Subcutaneous abdominal adipose tissue (tissue), 5 donors: ENCODE measurements at regions not wholly inside any gene's neighbourhood (a gene's known extent, or its start where the extent isn't known, plus 50 kb on each side); places are given as distances from the start of the nearest gene placed in this dataset.
"Not testable (repeated sequence)": the region's sequence is repeated elsewhere in the genome, so short reads cannot be mapped to it uniquely, and the experiment has no call there.

Source experiments
- H3K27ac ChIP-seq: one replicate; pipeline ENCODE4 v1.7.0; 2013; ENCODE audit warnings: low read depth, mild to moderate bottlenecking, inconsistent platforms, low read length, moderate library complexity
- H3K27me3 ChIP-seq, 5 donors: one replicate each; pipeline ENCODE4 v1.7.0; 2013; ENCODE audit warnings: low read length in 5 of 5, inconsistent platforms in 1 of 5; ENCODE audit not compliant: control insufficient read depth in 5 of 5, insufficient read depth in 4 of 5
- H3K36me3 ChIP-seq, 5 donors: one replicate each; pipeline ENCODE4 v1.7.0; 2013; ENCODE audit warnings: low read length in 5 of 5; ENCODE audit not compliant: control insufficient read depth in 5 of 5, insufficient read depth in 5 of 5
- H3K4me1 ChIP-seq, 5 donors: one replicate each; pipeline ENCODE4 v1.7.0; 2013; ENCODE audit warnings: low read length in 5 of 5, mild to moderate bottlenecking in 3 of 5, moderate library complexity in 1 of 5; ENCODE audit not compliant: control insufficient read depth in 5 of 5, insufficient read depth in 5 of 5
- H3K4me3 ChIP-seq, 5 donors: one replicate each; pipeline ENCODE4 v1.7.0; 2013; ENCODE audit warnings: low read length in 5 of 5, low read depth in 1 of 5
- H3K9ac ChIP-seq, 5 donors: one replicate each; pipeline ENCODE4 v1.7.0; 2013; ENCODE audit warnings: low read length in 5 of 5, mild to moderate bottlenecking in 4 of 5, moderate library complexity in 3 of 5
- H3K9me3 ChIP-seq, 5 donors: one replicate each; pipeline ENCODE4 v1.7.0; 2013; ENCODE audit warnings: low read length in 5 of 5; ENCODE audit not compliant: control insufficient read depth in 5 of 5
- donor health status: healthy.
- donor health status: healthy.
- donor health status: healthy.
- donor health status: healthy.
- donor health status: healthy.

- Histone ChIP-seq H3K4me3 (no peak overlapping the region), H3K27me3 (no peaks in the 10 kb centered on the region), H3K27ac (no peak overlapping the region), H3K9me3 (no peaks in the 10 kb centered on the region), H3K36me3 (no peaks in the 10 kb centered on the region), H3K4me1 (no peaks in the 10 kb centered on the region), H3K9ac (no peak overlapping the region)
Measured at GRCh38 chr3:174548841-174549623, 310.1 kb upstream of the NAALADL2 start.

- H3K27ac ChIP-seq = no peak overlapping the region
- no peak overlapping the region for H3K9ac ChIP-seq
- no peak overlapping the region for H3K4me3 ChIP-seq
- H3K4me1 ChIP-seq = no peaks in the 10 kb centered on the region
- peaks cover 0 to 4% (median 0%) of the 10 kb centered on the region in 5 donors for H3K9me3 ChIP-seq
- H3K27me3 ChIP-seq = no peaks in the 10 kb centered on the region
- no peaks in the 10 kb centered on the region for H3K36me3 ChIP-seq
Measured at GRCh38 chr3:174581558-174581957, 277.6 kb upstream of the NAALADL2 start.

- Histone ChIP-seq H3K4me3 (no peak overlapping the region), H3K36me3 (no peaks in the 10 kb centered on the region), H3K9ac (no peak overlapping the region), H3K4me1 (no peaks in the 10 kb centered on the region), H3K27ac (no peak overlapping the region), H3K27me3 (no peaks in the 10 kb centered on the region), H3K9me3 (peaks cover 0 to 4% (median 0%) of the 10 kb centered on the region in 5 donors)
Measured at GRCh38 chr3:174583396-174583795, 275.7 kb upstream of the NAALADL2 start.

GRCh38 chr3:174587137-174587536 is 272.0 kb upstream of the NAALADL2 start:
- H3K9ac ChIP-seq, H3K27me3 ChIP-seq, H3K4me1 ChIP-seq, H3K4me3 ChIP-seq, H3K27ac ChIP-seq, H3K9me3 ChIP-seq, H3K36me3 ChIP-seq: not testable (repeated sequence)

GRCh38 chr3:174596447-174596982 is 262.6 kb upstream of the NAALADL2 start:
- Histone ChIP-seq H3K4me1 (no peaks in the 10 kb centered on the region), H3K9me3 (peaks cover 0 to 2% (median 0%) of the 10 kb centered on the region in 5 donors), H3K36me3 (no peaks in the 10 kb centered on the region), H3K4me3 (no peak overlapping the region), H3K27ac (no peak overlapping the region), H3K9ac (no peak overlapping the region), H3K27me3 (no peaks in the 10 kb centered on the region)

- H3K9ac ChIP-seq = no peak overlapping the region
- peaks cover 0 to 2% (median 0%) of the 10 kb centered on the region in 5 donors for H3K9me3 ChIP-seq
- H3K36me3 ChIP-seq = no peaks in the 10 kb centered on the region
- H3K27me3 ChIP-seq = no peaks in the 10 kb centered on the region
- H3K27ac ChIP-seq = no peak overlapping the region
- H3K4me1 ChIP-seq = no peaks in the 10 kb centered on the region
- no peak overlapping the region for H3K4me3 ChIP-seq
Measured at GRCh38 chr3:174598885-174599439, 260.2 kb upstream of the NAALADL2 start.

- Histone ChIP-seq H3K9me3 (no peaks in the 10 kb centered on the region), H3K27me3 (no peaks in the 10 kb centered on the region), H3K27ac (no peak overlapping the region), H3K4me1 (no peaks in the 10 kb centered on the region), H3K36me3 (no peaks in the 10 kb centered on the region), H3K4me3 (no peak overlapping the region), H3K9ac (no peak overlapping the region)
Measured at GRCh38 chr3:174613173-174613572, 246.0 kb upstream of the NAALADL2 start.

- Histone ChIP-seq H3K9me3 (no peaks in the 10 kb centered on the region), H3K9ac (no peak overlapping the region), H3K27me3 (no peaks in the 10 kb centered on the region), H3K4me3 (no peak overlapping the region), H3K36me3 (no peaks in the 10 kb centered on the region), H3K27ac (no peak overlapping the region), H3K4me1 (peaks cover 0 to 2% (median 0%) of the 10 kb centered on the region in 5 donors)
Measured at GRCh38 chr3:174614036-174614435, 245.1 kb upstream of the NAALADL2 start.

GRCh38 chr3:174618368-174619080 is 240.6 kb upstream of the NAALADL2 start:
- Histone ChIP-seq H3K27me3 (no peaks in the 10 kb centered on the region), H3K27ac (no peak overlapping the region), H3K9ac (no peak overlapping the region), H3K9me3 (no peaks in the 10 kb centered on the region), H3K4me1 (peaks cover 0 to 6% (median 0%) of the 10 kb centered on the region in 5 donors), H3K36me3 (no peaks in the 10 kb centered on the region), H3K4me3 (no peak overlapping the region)

GRCh38 chr3:174619239-174619638 is 239.9 kb upstream of the NAALADL2 start:
- H3K36me3 ChIP-seq = no peaks in the 10 kb centered on the region
- H3K4me3 ChIP-seq = no peak overlapping the region
- H3K4me1 ChIP-seq = peaks cover 0 to 6% (median 0%) of the 10 kb centered on the region in 5 donors
- no peak overlapping the region for H3K27ac ChIP-seq
- no peak overlapping the region for H3K9ac ChIP-seq
- no peaks in the 10 kb centered on the region for H3K9me3 ChIP-seq
- H3K27me3 ChIP-seq = no peaks in the 10 kb centered on the region
